SK-N-MC (cell line): ENCODE measurements at regions not wholly inside any gene's neighbourhood (a gene's known extent, or its start where the extent isn't known, plus 50 kb on each side); places are given as distances from the start of the nearest gene placed in this dataset.

Source experiments
- DNase-seq: peaks from one replicate; pipeline ENCODE4 v3.0.0-alpha.2; 2011; ENCODE audit warnings: low read depth, low spot score
- H3K27ac ChIP-seq: fragments of 200-600 bp; sonication (generic); 2 replicates; pipeline ENCODE4 v1.5.1; 2016; ENCODE audit warnings: mixed run types
- H3K36me3 ChIP-seq: fragments of 200-600 bp; sonication (generic); 2 replicates; pipeline ENCODE4 v1.6.1; 2017; ENCODE audit warnings: antibody characterized with exemption, low read length, mixed read lengths; ENCODE audit not compliant: insufficient read depth
- H3K4me3 ChIP-seq: fragments of 200-600 bp; sonication (generic); 2 replicates; pipeline ENCODE4 v1.5.1; 2016
- H3K9ac ChIP-seq: fragments of 200-600 bp; sonication (generic); 2 replicates; pipeline ENCODE4 v1.8.0; 2017; ENCODE audit warnings: mixed run types, mixed read lengths; ENCODE audit not compliant: insufficient read length
- H3K9me3 ChIP-seq: fragments of 200-600 bp; sonication (generic); 2 replicates; pipeline ENCODE4 v1.6.1; 2017; ENCODE audit warnings: low read depth, mild to moderate bottlenecking, antibody characterized with exemption, low read length, moderate library complexity, mixed read lengths
- EZH2 ChIP-seq: fragments of 200-600 bp; sonication (generic); IDR thresholded peaks from one replicate; pipeline ENCODE4 v1.6.1; 2017; ENCODE audit warnings: antibody characterized with exemption
- FOXP2 ChIP-seq: optimal IDR thresholded peaks from 2 replicates; pipeline ENCODE3; 2011; ENCODE audit warnings: mild to moderate bottlenecking, moderate library complexity; ENCODE audit not compliant: insufficient read depth; ENCODE audit errors: extremely low read length, control extremely low read depth
- POLR2AphosphoS5 ChIP-seq: IDR thresholded peaks from 2 replicates; pipeline ENCODE4 v1.6.1; 2012; ENCODE audit warnings: mild to moderate bottlenecking, low read depth, low read length, borderline replicate concordance

- DNase-seq, result no peak
These were observed 1152.0 kb upstream of the CDH2 start for GRCh38 chr18:29328932-29329331.

GRCh38 chr18:29326214-29326613, 1149.3 kb upstream of the CDH2 start:
- no peak overlapping the region for H3K27ac ChIP-seq
- no peak overlapping the region for H3K4me3 ChIP-seq
- TF ChIP-seq FOXP2 (no peak), POLR2AphosphoS5 (no peak), EZH2 (no peak)
- H3K36me3 ChIP-seq, result no peaks in the 10 kb centered on the region
- no peak for DNase-seq
- H3K9me3 ChIP-seq, result no peaks in the 10 kb centered on the region
- H3K9ac ChIP-seq, result no peak overlapping the region

More at GRCh38 chr18:29328932-29329331, 1152.0 kb upstream of the CDH2 start:
- no peak overlapping the region for H3K4me3 ChIP-seq
- H3K36me3 ChIP-seq, result no peaks in the 10 kb centered on the region
- no peak for TF ChIP-seq FOXP2
- TF ChIP-seq POLR2AphosphoS5, result no peak
- no peak for TF ChIP-seq EZH2
- no peak overlapping the region for H3K9ac ChIP-seq
- no peaks in the 10 kb centered on the region for H3K9me3 ChIP-seq
- H3K27ac ChIP-seq, result no peak overlapping the region

GRCh38 chr18:29321561-29321960, 1144.6 kb upstream of the CDH2 start:
- Histone ChIP-seq H3K4me3 (no peak overlapping the region), H3K36me3 (no peaks in the 10 kb centered on the region), H3K9ac (no peak overlapping the region), H3K9me3 (no peaks in the 10 kb centered on the region), H3K27ac (no peak overlapping the region)
- DNase-seq, result no peak
- TF ChIP-seq FOXP2 (no peak), POLR2AphosphoS5 (no peak), EZH2 (no peak)

GRCh38 chr18:29313312-29313711, 1136.4 kb upstream of the CDH2 start:
- Histone ChIP-seq H3K4me3 (no peak overlapping the region), H3K36me3 (no peaks in the 10 kb centered on the region), H3K27ac (no peak overlapping the region), H3K9ac (no peak overlapping the region), H3K9me3 (no peaks in the 10 kb centered on the region)
- TF ChIP-seq FOXP2, result no peak
- no peak for TF ChIP-seq EZH2
- no peak for DNase-seq

GRCh38 chr18:29311580-29311979, 1134.7 kb upstream of the CDH2 start:
- DNase-seq, result no peak
- no peak overlapping the region for H3K4me3 ChIP-seq
- no peak for TF ChIP-seq POLR2AphosphoS5
- no peak for TF ChIP-seq FOXP2
- no peak for TF ChIP-seq EZH2
- H3K9ac ChIP-seq, result no peak overlapping the region
- no peaks in the 10 kb centered on the region for H3K9me3 ChIP-seq
- H3K36me3 ChIP-seq, result no peaks in the 10 kb centered on the region
- no peak overlapping the region for H3K27ac ChIP-seq

GRCh38 chr18:29309366-29309765, 1132.4 kb upstream of the CDH2 start:
- no peak overlapping the region for H3K27ac ChIP-seq
- H3K36me3 ChIP-seq, result no peaks in the 10 kb centered on the region
- TF ChIP-seq FOXP2, result no peak
- no peak for TF ChIP-seq POLR2AphosphoS5
- TF ChIP-seq EZH2, result no peak
- H3K9me3 ChIP-seq, result no peaks in the 10 kb centered on the region
- H3K4me3 ChIP-seq, result no peak overlapping the region
- no peak for DNase-seq
- no peak overlapping the region for H3K9ac ChIP-seq

GRCh38 chr18:29307982-29308381, 1131.1 kb upstream of the CDH2 start:
- DNase-seq, result no peak
- Histone ChIP-seq H3K9ac (no peak overlapping the region), H3K9me3 (no peaks in the 10 kb centered on the region), H3K36me3 (no peaks in the 10 kb centered on the region), H3K4me3 (no peak overlapping the region), H3K27ac (no peak overlapping the region)
- TF ChIP-seq FOXP2 (no peak), EZH2 (no peak), POLR2AphosphoS5 (no peak)

- no peaks in the 10 kb centered on the region for H3K9me3 ChIP-seq
- no peak overlapping the region for H3K27ac ChIP-seq
- TF ChIP-seq POLR2AphosphoS5, result no peak
- no peak for TF ChIP-seq FOXP2
- no peak for TF ChIP-seq EZH2
These were observed 1130.3 kb upstream of the CDH2 start for GRCh38 chr18:29307231-29307630.

GRCh38 chr18:29305516-29305915, 1128.6 kb upstream of the CDH2 start:
- no peak for TF ChIP-seq FOXP2
- no peak for TF ChIP-seq EZH2
- TF ChIP-seq POLR2AphosphoS5, result no peak
- Histone ChIP-seq H3K9me3 (no peaks in the 10 kb centered on the region), H3K36me3 (no peaks in the 10 kb centered on the region), H3K4me3 (no peak overlapping the region), H3K9ac (no peak overlapping the region), H3K27ac (no peak overlapping the region)
- DNase-seq, result no peak

More at GRCh38 chr18:29307231-29307630, 1130.3 kb upstream of the CDH2 start:
- DNase-seq, result no peak
- no peak overlapping the region for H3K9ac ChIP-seq
- H3K4me3 ChIP-seq, result no peak overlapping the region
- H3K36me3 ChIP-seq, result no peaks in the 10 kb centered on the region
